ENCODE measurements at regions not wholly inside any gene's neighbourhood (a gene's known extent, or its start where the extent isn't known, plus 50 kb on each side); places are given as distances from the start of the nearest gene placed in this dataset.

DNA sequence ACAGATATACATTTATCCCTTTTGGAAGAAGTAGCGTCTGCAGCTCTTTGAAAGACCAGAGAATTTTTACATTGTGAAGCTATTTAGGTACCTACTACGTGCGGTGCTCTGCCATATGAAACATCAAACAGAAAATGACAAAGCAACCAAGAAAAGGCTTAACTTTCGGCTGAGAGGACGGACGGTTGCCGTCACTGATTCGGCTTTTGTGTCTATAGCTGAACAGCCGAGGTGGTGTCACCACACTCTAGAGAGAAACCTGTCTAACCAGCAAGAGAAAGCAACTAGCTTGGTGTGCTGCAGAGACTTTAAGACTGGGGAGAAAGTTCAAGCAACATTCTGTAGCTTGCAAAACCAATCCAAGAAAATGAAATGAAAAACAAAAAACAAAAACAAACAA, 145.5 kb downstream of the SHOX start:
- TF ChIP-seq ZBED1 (IDR thresholded peaks at IDR 0.05) (no peak), ZBTB1 (CRISPR knock-in tag; IDR thresholded peaks at IDR 0.05; ENCODE audit: borderline replicate concordance, low read depth) (no peak), SMARCA5 (IDR thresholded peaks at IDR 0.05) (no peak), EZH2 (IDR thresholded peaks at IDR 0.05; ENCODE audit: borderline replicate concordance, low read depth, low read length) (no peak), E2F1 (CRISPR knock-in tag; IDR thresholded peaks at IDR 0.05) (no peak), ELF4 (CRISPR knock-in tag; IDR thresholded peaks at IDR 0.05) (no peak), ZNF707 (CRISPR knock-in tag; conservative IDR thresholded peaks at IDR 0.05) (no peak), ZNF75A (CRISPR knock-in tag; IDR thresholded peaks at IDR 0.05) (no peak), TFAM (CRISPR knock-in tag; conservative IDR thresholded peaks at IDR 0.05) (no peak), TAL1 (IDR thresholded peaks at IDR 0.05) (no peak), POLR2AphosphoS2 (IDR thresholded peaks at IDR 0.05; ENCODE audit: low read length) (no peak), CTCF (IDR thresholded peaks at IDR 0.05 in 2 of 3, conservative IDR thresholded peaks at IDR 0.05 in 1 of 3; ENCODE audit: insufficient read depth in 2 of 3, low read depth in 1 of 3, low read length in 3 of 3) (no peak), HDAC6 (IDR thresholded peaks at IDR 0.05; ENCODE audit: low read depth, low read length) (no peak), GTF2B (IDR thresholded peaks at IDR 0.05; ENCODE audit: extremely low read depth, insufficient read length) (no peak)
